DMS53 treated with DMSO at 0.1 percent for 48 hours (cell line): ENCODE measurements at regions not wholly inside any gene's neighbourhood (a gene's known extent, or its start where the extent isn't known, plus 50 kb on each side); places are given as distances from the start of the nearest gene placed in this dataset.
"Not testable (repeated sequence)": the region's sequence is repeated elsewhere in the genome, so short reads cannot be mapped to it uniquely, and the experiment has no call there.

Experiments
- DNase-seq: peaks from one replicate; lab custom pipeline; 2025; ENCODE audit not compliant: unreplicated experiment; lab: John Stamatoyannopoulos, UW

GRCh38 chr11:122023614-122024250 lies 92.3 kb downstream of the BLID start:
- DNase-seq = no peak

DNA sequence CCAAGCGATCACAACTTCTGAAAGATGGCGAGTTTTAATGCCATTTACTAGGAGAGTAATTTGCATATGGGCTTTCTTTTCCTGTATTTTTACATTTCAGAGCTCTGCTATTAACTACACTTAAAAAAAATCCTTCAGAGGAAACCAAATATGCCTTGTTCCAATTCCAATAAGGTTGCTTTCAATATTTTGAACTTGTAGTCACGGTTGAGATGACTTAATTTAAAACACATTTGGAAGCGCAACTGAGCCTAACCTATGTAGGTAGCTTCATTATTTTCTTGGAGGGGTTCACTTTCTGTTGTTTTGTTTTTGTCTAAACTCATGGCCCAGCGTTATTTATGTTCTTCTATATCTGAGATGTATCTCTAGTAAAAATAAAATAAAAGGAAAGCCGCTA lies 93.4 kb downstream of the BLID start:
- no peak for DNase-seq

GRCh38 chr11:122020902-122021301 lies 95.1 kb downstream of the BLID start:
- no peak for DNase-seq

- no peak for DNase-seq
Observed at GRCh38 chr11:122019908-122020694, 95.9 kb downstream of the BLID start.

- DNase-seq = no peak
Observed at GRCh38 chr11:122007601-122008071, 108.4 kb downstream of the BLID start.

DNA sequence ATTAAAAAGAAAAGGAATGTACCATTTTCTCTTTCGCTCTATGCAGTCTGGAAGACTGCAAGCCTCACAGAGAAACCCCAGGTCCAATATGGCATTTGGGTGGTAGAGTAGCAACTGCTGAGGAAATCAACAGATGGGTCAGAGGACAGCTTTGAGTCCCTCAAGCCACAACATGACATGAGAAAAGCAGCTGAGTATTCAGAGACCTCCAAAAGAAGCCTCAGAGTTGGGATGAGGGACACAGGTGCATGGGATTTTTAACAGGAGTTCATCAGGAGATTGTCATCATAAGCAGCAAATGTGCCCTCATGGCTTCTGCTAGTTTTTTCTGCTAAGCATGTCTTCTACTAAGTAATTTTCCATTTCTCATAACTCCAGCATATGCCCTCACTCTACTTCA lies 111.6 kb downstream of the BLID start:
- DNase-seq = no peak

DNA sequence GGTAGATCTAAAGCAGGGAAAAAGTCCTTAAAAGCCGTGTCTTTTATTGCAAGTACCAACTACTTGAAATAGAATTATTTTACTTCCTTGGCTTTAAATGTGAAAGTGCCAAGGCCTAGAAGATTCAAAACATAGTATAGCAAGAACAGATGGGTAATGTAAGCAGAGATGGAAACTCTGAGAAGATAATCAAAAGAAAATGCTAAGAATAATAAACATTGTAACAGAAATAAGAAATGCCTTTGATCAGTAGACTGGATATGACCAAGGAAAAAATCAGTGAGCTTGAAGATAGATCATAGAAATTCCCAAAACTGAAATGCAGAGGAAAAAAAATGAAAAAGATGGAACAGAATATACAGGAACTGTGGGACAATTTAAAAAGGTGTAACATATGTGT lies 113.1 kb downstream of the BLID start:
- DNase-seq = no peak

DNA sequence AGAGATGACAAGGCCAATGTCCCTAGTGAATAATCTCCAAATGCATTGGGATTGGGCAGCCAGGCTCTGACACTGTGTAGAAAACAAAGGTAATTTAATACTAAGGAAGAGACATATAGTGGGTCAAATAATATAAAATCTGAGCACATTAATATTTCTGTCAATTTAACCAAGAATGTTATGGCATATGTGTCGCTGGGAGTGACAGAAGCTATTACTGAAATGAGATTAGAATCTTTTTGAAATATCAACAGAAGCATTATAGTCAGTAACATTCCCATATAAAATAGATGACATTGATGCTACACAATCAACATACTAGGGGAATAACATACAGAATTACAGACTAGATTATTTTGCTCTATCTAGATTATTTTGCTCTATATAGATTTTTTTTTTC lies 114.0 kb downstream of the BLID start:
- no peak for DNase-seq

GRCh38 chr11:121999651-122000050 lies 116.4 kb downstream of the BLID start:
- DNase-seq = no peak

DNA sequence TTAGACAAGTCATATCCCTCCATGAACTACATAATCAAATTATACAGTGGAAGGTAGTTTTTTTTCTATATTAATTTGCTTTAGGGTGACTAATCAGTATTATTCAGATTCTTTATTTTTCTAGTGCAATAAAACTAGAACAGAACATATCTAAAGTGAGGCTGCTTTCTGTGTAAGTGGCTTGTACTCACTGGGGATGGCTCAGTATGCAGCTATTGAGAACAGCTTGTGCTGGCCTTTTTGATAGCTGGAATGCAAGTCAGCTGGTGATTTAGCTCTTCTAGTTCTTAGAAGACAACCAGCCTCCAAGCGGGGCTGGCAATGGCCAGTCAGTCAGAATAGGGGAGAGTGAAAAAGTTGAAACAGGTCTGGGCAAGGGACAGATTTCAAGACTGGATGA lies 119.4 kb downstream of the BLID start:
- no peak for DNase-seq

DNA sequence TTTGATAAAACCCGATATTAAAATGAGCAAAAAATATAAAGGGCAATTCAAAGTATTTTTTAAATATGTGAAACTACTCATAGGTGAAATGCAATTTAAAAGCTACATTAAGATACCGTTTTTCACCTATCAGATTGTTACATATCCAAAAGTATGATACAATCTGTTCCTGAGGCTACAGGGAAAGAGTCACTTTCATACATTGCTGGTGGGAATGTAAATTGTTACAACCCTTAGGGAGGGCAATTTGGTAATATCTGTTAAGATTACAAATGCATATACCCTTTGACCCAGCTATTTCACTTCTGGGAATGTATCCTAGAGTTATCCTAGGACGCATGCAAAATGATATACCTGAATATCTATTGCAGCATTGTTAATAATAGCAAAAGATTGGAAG lies 132.1 kb downstream of the BLID start:
- DNase-seq = no peak

DNA sequence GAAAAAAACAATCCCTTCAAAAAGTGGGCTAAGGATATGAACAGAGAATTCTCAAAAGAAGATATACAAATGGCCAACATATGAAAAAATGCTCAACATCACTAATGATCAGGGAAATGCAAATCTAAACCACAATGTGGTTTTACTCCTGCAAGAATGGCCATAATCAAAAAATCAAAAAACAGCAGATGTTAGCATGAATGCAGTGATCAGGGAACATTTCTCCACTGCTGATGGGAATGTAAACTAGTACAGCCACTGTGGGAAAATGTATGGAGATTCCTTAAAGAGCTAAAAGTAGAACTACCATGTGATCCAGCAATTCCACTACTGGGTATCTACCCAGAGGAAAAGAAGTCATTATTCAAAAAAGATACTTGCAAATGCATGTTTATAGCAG lies 138.1 kb downstream of the BLID start:
- DNase-seq = not testable (repeated sequence)

- no peak for DNase-seq
Observed at GRCh38 chr11:121968638-121969037, 147.4 kb downstream of the BLID start.

- DNase-seq = no peak
Observed at GRCh38 chr11:121967131-121967704, 148.8 kb downstream of the BLID start.

DNA sequence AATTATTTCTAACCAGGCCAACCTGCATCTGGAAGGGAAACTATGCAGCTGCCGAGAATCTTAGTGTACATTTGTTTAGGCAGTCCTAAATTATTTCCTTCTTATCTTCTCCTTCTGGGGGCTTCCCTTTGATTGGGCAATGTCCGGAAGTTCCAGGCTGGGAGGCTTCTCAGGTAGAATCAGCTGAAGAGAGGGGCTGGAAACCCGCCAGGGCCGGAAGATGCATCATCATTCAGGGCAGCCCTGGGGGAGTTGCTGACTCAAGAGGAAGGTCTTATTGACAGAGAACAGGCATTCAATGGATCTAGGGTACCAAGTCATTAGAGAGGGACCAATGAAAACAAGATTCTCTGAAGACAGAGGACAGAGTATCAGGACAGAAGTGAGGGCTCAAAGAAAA lies 150.7 kb downstream of the BLID start:
- no peak for DNase-seq

- DNase-seq = no peak
Observed at GRCh38 chr11:121964591-121964990, 151.4 kb downstream of the BLID start.

GRCh38 chr11:121963846-121964245 lies 152.2 kb downstream of the BLID start:
- DNase-seq = not testable (repeated sequence)

DNA sequence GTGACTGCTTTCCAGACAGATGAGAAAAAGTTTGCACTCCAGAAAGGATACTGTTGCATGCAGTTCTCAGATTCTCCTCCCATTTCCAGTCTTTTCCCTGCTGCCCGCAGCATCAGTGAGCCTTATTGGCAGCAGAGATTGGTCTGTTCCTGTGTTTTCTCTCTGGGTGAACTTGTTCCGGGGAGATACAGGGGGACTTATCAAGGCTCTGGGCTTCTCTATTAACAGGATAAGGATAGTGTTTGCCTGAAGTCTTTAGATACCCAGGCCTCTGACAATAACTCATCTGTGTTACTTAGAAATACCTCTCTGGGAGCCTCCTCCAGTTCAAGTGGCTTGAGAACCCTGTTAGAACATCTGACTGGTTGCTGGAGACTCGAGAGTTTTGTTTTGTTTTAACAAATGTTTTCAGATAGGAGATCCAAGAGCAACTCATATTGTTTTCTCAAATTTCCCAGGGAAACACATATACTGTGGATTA lies 154.7 kb downstream of the BLID start:
- DNase-seq = no peak

DNA sequence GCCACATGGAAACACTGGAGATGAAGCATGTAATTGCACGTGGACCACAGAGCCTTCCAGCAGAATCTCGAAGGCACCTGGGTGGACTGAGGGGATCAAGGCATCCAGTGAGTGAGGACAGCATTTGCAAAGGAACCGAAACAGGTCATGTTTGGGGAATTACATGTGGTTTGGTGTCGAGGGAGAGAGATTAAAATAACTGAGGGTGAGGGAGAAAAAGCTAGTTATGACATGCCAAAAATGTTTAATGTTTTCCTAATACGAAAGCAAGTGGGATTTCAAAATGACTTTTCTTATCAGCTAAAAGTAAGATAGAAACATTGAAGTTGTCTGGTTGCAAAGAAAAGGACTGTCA lies 157.1 kb downstream of the BLID start:
- no peak for DNase-seq

GRCh38 chr11:121958323-121958970 lies 157.6 kb downstream of the BLID start:
- no peak for DNase-seq

- no peak for DNase-seq
Observed at GRCh38 chr11:121953122-121953521, 162.9 kb downstream of the BLID start.

- no peak for DNase-seq
Observed at GRCh38 chr11:121950160-121950559, 165.9 kb downstream of the BLID start.
